Bronchial epithelial cell (primary cell): ENCODE measurements at regions not wholly inside any gene's neighbourhood (a gene's known extent, or its start where the extent isn't known, plus 50 kb on each side); places are given as distances from the start of the nearest gene placed in this dataset.

Experiments
- DNase-seq: peaks from one replicate; pipeline ENCODE4 v3.0.0-alpha.2; 2010; ENCODE audit warnings: low read depth
- FAIRE-seq: peaks from 2 replicates; lab custom pipeline; 2011; peaks lifted over from hg19 to GRCh38; lab: Jason Lieb, UNC
- H3K27me3 ChIP-seq: 2 replicates; pipeline ENCODE4 v1.5.1; 2011; ENCODE audit warnings: low read length; ENCODE audit not compliant: control insufficient read depth, insufficient read depth
- H3K36me3 ChIP-seq: 2 replicates; pipeline ENCODE4 v1.5.1; 2011; ENCODE audit warnings: low read length; ENCODE audit not compliant: control insufficient read depth, insufficient read depth
- H3K4me3 ChIP-seq: 2 replicates; pipeline ENCODE4 v1.5.1; 2011; ENCODE audit warnings: mild to moderate bottlenecking, low read depth, low read length, control low read depth
- TF ChIP-seq, protein P1 (sequence below): IDR thresholded peaks from 2 replicates; pipeline ENCODE4 v1.5.1; 2011; ENCODE audit warnings: mild to moderate bottlenecking, moderate library complexity, low read length, control low read depth, inconsistent platforms; ENCODE audit not compliant: insufficient read depth, severe bottlenecking

DNA sequence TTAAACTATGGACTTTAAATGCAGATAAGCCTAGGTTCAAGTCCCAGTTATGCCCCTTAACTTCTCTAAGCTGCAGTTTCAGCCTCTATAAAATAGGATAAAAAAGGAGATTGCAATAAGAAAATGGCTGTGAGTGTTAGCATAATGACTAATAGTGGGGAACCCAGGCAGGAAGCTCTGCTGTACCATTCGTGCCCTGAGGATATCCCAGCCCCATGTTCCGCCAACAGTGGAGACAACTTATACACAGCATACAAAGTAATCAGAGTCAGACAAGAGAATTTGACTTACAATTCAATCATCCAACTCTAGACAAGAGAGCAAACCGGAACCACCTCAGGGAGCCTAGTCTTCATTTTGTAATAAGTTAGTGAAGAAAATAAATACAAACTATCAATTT lies 141.5 kb upstream of the FSTL4 start:
- DNase-seq (peak; percentile 96), FAIRE-seq (no peak)
- Histone ChIP-seq H3K36me3 (no peaks in the 10 kb centered on the region), H3K4me3 (no peak overlapping the region), H3K27me3 (no peaks in the 10 kb centered on the region)
- TF ChIP-seq, protein P1, sequence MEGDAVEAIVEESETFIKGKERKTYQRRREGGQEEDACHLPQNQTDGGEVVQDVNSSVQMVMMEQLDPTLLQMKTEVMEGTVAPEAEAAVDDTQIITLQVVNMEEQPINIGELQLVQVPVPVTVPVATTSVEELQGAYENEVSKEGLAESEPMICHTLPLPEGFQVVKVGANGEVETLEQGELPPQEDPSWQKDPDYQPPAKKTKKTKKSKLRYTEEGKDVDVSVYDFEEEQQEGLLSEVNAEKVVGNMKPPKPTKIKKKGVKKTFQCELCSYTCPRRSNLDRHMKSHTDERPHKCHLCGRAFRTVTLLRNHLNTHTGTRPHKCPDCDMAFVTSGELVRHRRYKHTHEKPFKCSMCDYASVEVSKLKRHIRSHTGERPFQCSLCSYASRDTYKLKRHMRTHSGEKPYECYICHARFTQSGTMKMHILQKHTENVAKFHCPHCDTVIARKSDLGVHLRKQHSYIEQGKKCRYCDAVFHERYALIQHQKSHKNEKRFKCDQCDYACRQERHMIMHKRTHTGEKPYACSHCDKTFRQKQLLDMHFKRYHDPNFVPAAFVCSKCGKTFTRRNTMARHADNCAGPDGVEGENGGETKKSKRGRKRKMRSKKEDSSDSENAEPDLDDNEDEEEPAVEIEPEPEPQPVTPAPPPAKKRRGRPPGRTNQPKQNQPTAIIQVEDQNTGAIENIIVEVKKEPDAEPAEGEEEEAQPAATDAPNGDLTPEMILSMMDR, result no peak

DNA sequence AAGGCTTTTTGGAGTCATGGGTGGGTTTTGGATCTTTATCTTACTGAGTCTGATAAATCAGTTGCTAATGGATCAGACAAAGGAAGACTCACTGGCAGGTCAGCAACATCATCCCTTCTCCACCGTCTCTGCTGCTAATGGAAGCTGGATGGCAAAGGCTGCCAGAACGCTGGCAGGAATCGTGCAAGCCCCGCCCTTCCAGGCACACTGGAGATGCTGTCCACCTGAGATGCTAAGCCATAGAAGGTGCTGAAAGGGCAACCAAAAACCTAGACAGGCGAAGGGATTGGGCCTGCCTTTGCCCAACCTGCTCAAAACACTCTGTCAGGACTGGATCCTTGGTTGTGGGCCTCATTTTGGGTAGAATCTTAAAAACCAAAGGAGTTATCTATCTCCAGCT lies 139.5 kb upstream of the FSTL4 start:
- H3K27me3 ChIP-seq, result no peaks in the 10 kb centered on the region
- H3K4me3 ChIP-seq, result no peak overlapping the region
- TF ChIP-seq, protein P1, result no peak
- no peak for DNase-seq
- no peak for FAIRE-seq
- H3K36me3 ChIP-seq, result no peaks in the 10 kb centered on the region

DNA sequence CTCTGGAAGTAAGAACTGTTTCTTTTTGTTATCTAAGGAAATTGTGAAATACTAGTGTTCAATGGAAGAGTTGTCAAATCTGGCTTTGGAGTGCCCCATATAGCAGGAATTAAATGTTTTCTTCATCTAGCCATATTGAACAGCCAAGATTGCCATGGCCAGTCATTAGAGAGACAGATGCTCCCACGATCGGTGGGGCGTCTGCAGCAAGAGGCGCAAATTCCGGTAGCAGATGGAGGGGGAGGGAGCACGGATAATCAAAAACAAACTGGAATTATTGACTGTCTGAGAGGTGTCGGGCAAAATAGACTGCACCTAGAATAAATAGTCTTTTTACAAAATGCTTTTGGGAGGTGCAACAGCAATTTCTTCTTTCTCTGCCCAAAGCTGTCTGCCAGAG lies 139.1 kb upstream of the FSTL4 start:
- FAIRE-seq (no peak), DNase-seq (no peak)
- Histone ChIP-seq H3K4me3 (no peak overlapping the region), H3K36me3 (no peaks in the 10 kb centered on the region), H3K27me3 (no peaks in the 10 kb centered on the region)
- TF ChIP-seq, protein P1, result no peak

DNA sequence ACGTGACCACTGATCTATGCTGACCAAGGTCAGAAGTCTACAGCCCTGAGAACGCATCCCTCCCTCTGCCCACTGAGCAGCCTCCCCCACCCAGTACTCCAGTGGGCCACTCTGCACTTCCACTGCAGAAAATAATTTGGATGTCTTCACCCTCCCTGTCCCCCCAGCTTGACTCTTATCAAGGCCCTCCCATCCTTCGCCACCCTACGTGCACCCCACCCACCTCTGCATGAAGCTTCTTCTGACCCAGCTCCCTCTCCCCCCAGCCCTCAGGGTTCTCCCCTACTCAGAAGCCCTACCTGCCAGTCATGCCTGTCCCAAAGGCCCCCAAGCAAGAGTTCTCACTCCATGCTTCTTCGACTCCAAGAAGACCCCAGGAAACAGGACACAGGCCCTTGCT lies 138.5 kb upstream of the FSTL4 start:
- FAIRE-seq (no peak), DNase-seq (no peak)
- TF ChIP-seq, protein P1, result no peak
- H3K4me3 ChIP-seq, result no peak overlapping the region
- no peaks in the 10 kb centered on the region for H3K27me3 ChIP-seq
- no peaks in the 10 kb centered on the region for H3K36me3 ChIP-seq

DNA sequence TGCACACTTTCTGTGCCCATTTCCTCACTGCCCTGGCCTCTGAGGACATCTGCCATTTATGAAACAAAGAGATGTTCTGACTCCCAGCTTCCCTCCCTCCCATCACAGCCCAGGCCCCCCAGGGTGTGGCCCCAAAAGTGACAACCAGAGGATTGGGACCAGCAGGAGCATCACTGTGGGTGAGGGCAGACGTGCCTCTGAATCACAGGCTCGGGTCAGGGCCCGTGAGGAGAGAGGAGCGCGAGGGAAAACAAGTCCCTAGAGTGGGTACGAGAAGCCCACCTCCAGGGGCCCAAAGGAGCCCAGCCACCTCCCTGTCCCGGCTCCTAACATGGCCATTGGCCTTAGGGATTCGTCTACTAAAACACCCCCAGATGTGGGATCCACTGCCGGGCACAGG lies 138.0 kb upstream of the FSTL4 start:
- Histone ChIP-seq H3K36me3 (no peaks in the 10 kb centered on the region), H3K27me3 (no peaks in the 10 kb centered on the region), H3K4me3 (no peak overlapping the region)
- TF ChIP-seq, protein P1, result no peak
- no peak for DNase-seq
- FAIRE-seq, result no peak

DNA sequence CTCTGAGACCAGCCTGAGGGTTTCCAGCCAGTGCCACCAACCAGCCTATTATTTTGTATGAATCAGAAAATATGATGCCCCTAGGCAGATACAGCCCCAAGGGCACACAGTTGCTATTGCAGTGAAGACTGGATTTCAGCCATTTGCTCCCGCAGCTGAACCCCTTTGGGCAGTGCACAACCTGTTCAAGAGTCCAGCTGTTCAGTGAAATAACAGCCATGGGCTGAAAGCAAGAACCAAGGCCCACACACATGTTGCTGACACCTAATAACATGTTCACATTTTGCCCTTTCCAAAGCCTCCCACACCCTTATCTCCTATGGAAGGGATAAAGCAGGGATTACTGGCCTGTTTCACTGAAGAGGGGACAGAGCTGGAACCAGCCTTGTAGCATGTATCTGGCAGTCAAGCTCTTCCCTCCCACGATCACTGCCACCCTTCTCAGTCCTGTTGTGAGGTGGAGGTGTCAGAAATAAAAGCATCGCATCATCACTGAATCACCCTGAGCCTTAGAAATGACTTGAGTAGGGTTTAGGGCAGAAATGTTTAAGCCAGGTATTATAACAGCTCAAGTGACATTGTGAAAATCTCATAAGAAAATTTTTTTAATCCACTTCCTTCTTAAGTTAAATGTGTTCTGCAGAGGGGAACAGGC lies 137.1 kb upstream of the FSTL4 start:
- Histone ChIP-seq H3K4me3 (no peak overlapping the region), H3K36me3 (no peaks in the 10 kb centered on the region), H3K27me3 (no peaks in the 10 kb centered on the region)
- FAIRE-seq (peak; percentile 91), DNase-seq (peak; percentile 58)
- TF ChIP-seq, protein P1, result no peak
